ENCODE measurements at regions not wholly inside any gene's neighbourhood (a gene's known extent, or its start where the extent isn't known, plus 50 kb on each side); places are given as distances from the start of the nearest gene placed in this dataset.

DNA sequence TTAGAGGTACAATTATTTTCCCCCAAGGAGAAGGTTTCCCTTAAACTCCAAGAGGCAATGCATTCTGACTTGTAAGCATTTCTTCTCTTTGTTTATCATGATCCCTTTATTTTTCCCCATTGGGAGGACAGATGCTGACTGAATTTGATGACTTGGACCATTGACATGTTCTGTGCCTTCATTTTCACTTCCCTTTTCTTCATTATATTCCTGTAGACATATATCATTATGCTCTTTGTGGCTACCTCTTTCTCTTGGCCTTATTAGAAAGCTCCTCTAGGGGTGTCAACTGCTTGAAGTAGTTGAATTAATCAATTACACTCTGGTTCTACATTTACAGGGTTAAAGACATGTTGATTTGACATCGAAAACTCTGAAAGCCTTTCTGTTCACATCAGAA lies 330.0 kb upstream of the DCC start:
- Mint-ChIP-seq H3K36me3 (ENCODE audit: insufficient read depth, unreplicated experiment) (no peaks in the 10 kb centered on the region), H3K27me3 (ENCODE audit: unreplicated experiment) (peaks cover 8% of the 10 kb centered on the region), H3K4me1 (ENCODE audit: low read depth, unreplicated experiment) (no peaks in the 10 kb centered on the region), H3K27ac (ENCODE audit: unreplicated experiment) (no peak overlapping the region), H3K4me3 (ENCODE audit: low read depth, unreplicated experiment) (no peak overlapping the region), H3K9me3 (ENCODE audit: low read depth, unreplicated experiment) (no peaks in the 10 kb centered on the region)
- CTCF ChIA-PET = no interaction called here
- intact Hi-C loops (cut with micrococcal nuclease; ENCODE audit: unreplicated experiment) = no loop called here
- DNase-seq = no peak
- BruUV-seq (replicated peaks) = no TSS peak
- TF ChIP-seq, protein P1, sequence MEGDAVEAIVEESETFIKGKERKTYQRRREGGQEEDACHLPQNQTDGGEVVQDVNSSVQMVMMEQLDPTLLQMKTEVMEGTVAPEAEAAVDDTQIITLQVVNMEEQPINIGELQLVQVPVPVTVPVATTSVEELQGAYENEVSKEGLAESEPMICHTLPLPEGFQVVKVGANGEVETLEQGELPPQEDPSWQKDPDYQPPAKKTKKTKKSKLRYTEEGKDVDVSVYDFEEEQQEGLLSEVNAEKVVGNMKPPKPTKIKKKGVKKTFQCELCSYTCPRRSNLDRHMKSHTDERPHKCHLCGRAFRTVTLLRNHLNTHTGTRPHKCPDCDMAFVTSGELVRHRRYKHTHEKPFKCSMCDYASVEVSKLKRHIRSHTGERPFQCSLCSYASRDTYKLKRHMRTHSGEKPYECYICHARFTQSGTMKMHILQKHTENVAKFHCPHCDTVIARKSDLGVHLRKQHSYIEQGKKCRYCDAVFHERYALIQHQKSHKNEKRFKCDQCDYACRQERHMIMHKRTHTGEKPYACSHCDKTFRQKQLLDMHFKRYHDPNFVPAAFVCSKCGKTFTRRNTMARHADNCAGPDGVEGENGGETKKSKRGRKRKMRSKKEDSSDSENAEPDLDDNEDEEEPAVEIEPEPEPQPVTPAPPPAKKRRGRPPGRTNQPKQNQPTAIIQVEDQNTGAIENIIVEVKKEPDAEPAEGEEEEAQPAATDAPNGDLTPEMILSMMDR (IDR thresholded peaks at IDR 0.05; ENCODE audit: unreplicated experiment) = no peak

DNA sequence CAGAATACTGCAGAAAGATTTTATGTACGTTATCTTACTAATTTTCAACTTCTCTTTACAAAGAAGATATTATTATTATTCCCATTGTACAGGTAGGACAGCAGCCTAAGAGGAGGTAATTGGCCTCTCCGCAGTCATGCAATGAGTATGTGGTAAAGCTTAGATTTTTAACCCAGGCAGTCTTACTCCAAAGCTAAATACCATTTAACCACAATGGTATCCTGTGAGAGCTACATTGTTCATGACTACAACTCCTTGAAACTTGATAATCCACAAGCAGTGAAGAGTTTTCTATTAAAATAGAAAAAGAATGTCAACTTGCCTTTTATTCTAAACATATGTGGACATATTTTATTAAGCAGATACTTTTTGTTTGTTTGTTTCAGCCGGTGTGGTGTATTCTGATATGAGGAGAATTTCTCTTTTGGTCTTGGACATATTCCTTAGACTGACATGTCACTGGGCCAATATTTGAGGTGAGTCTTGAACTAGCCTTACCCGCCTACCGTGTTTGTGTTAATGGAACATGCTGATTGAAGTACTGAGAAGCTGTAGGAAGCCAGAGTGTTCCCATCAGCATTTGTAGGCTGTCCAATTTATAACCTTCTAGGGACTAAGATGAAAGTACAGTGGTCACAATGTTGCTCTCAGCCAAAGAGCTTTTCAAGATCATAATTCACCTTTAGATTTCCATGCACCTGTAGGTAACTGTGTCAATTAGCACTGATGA lies 293.9 kb upstream of the DCC start:
- TF ChIP-seq, protein P1 (IDR thresholded peaks at IDR 0.05; ENCODE audit: unreplicated experiment) = no peak
- no peak overlapping the region for H3K27ac Mint-ChIP-seq (ENCODE audit: unreplicated experiment)
- BruUV-seq (replicated peaks) = no TSS peak
- intact Hi-C loops (cut with micrococcal nuclease; ENCODE audit: unreplicated experiment) = no loop called here
- no peaks in the 10 kb centered on the region for H3K36me3 Mint-ChIP-seq (ENCODE audit: insufficient read depth, unreplicated experiment)
- H3K4me3 Mint-ChIP-seq (ENCODE audit: low read depth, unreplicated experiment) = no peak overlapping the region
- no peaks in the 10 kb centered on the region for H3K4me1 Mint-ChIP-seq (ENCODE audit: low read depth, unreplicated experiment)
- no peak for DNase-seq
- H3K27me3 Mint-ChIP-seq (ENCODE audit: unreplicated experiment) = no peaks in the 10 kb centered on the region
- peaks cover 7% of the 10 kb centered on the region for H3K9me3 Mint-ChIP-seq (ENCODE audit: low read depth, unreplicated experiment)
- CTCF ChIA-PET = no interaction called here

DNA sequence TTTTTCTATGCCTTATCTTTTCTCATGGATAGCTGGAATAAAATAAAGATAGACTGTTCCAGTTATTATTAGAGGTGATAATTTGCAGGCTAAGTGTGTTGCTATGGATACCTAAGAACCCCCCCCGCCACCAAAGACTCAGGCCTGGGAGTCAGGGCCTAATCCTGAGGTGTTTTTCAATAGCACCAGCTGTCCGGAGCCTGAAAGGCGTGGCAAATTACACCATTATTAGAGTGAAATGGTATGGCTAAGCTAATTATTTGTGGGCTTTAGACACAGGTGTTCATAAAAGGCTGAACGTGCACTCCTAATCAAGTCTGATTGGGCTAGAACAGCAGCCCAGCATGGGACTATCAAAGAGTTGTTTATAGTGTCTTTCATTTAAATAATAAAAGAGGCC lies 293.2 kb upstream of the DCC start:
- no peak overlapping the region for H3K27ac Mint-ChIP-seq (ENCODE audit: unreplicated experiment)
- no peak for DNase-seq
- H3K27me3 Mint-ChIP-seq (ENCODE audit: unreplicated experiment) = no peaks in the 10 kb centered on the region
- intact Hi-C loops (cut with micrococcal nuclease; ENCODE audit: unreplicated experiment) = no loop called here
- no peaks in the 10 kb centered on the region for H3K4me1 Mint-ChIP-seq (ENCODE audit: low read depth, unreplicated experiment)
- TF ChIP-seq, protein P1 (IDR thresholded peaks at IDR 0.05; ENCODE audit: unreplicated experiment) = no peak
- H3K9me3 Mint-ChIP-seq (ENCODE audit: low read depth, unreplicated experiment) = peaks cover 2% of the 10 kb centered on the region
- BruUV-seq (replicated peaks) = no TSS peak
- CTCF ChIA-PET = no interaction called here
- no peak overlapping the region for H3K4me3 Mint-ChIP-seq (ENCODE audit: low read depth, unreplicated experiment)
- H3K36me3 Mint-ChIP-seq (ENCODE audit: insufficient read depth, unreplicated experiment) = no peaks in the 10 kb centered on the region

DNA sequence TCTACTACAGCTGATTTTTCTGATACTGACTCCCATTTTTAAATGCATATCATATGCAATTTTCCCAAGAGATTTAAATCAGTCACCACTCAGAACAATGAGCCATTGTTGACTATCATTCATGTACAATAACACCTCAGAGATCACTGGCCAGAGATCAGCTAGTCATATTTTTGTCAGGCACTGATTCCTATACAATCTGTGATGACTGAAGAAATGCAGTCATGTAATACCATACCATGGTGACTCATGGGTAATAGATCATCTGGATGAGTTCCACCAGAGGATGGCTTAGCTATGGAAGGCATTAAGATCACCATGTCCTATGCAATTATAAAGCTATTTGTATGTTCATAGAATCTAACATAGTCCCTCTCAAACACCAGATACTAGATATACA lies 285.7 kb upstream of the DCC start:
- H3K27me3 Mint-ChIP-seq (ENCODE audit: unreplicated experiment) = no peaks in the 10 kb centered on the region
- intact Hi-C loops (cut with micrococcal nuclease; ENCODE audit: unreplicated experiment) = no loop called here
- H3K9me3 Mint-ChIP-seq (ENCODE audit: low read depth, unreplicated experiment) = peaks cover 5% of the 10 kb centered on the region
- TF ChIP-seq, protein P1 (IDR thresholded peaks at IDR 0.05; ENCODE audit: unreplicated experiment) = no peak
- no peaks in the 10 kb centered on the region for H3K4me1 Mint-ChIP-seq (ENCODE audit: low read depth, unreplicated experiment)
- no peak overlapping the region for H3K27ac Mint-ChIP-seq (ENCODE audit: unreplicated experiment)
- H3K4me3 Mint-ChIP-seq (ENCODE audit: low read depth, unreplicated experiment) = no peak overlapping the region
- DNase-seq = no peak
- H3K36me3 Mint-ChIP-seq (ENCODE audit: insufficient read depth, unreplicated experiment) = no peaks in the 10 kb centered on the region
- CTCF ChIA-PET = interaction anchor here (0.6 kb wide), 1 partner anchor 206 kb away, joined by 3 read pairs; no protein-coding TSS in a partner anchor
- BruUV-seq (replicated peaks) = no TSS peak

Measured in Calu3 (cell line).